Right lobe of liver (tissue), 4 donors: ENCODE measurements at regions not wholly inside any gene's neighbourhood (a gene's known extent, or its start where the extent isn't known, plus 50 kb on each side); places are given as distances from the start of the nearest gene placed in this dataset.

Experiments
- POLR2A ChIP-seq: fragments of 450-650 bp; IDR thresholded peaks from one replicate; pipeline ENCODE4 v1.6.1; 2017; ENCODE audit warnings: antibody characterized with exemption, mild to moderate bottlenecking
- TF ChIP-seq, protein P1 (sequence below), 4 donors: fragments of 200-600 bp in 3 of 4; fragments of 450-650 bp in 1 of 4; IDR thresholded peaks; one replicate each; pipeline versions ENCODE4 v1.5.1 to v1.8.0; 2016 to 2022; ENCODE audit warnings: antibody characterized with exemption in 4 of 4, mild to moderate bottlenecking in 2 of 4
- donor health status: DM: no; HTN: no; CAD: no.
- donor health status: DM: no; HTN: no; CAD: no.
- donor health status: DM: no; HTN: yes; CAD: no.

DNA sequence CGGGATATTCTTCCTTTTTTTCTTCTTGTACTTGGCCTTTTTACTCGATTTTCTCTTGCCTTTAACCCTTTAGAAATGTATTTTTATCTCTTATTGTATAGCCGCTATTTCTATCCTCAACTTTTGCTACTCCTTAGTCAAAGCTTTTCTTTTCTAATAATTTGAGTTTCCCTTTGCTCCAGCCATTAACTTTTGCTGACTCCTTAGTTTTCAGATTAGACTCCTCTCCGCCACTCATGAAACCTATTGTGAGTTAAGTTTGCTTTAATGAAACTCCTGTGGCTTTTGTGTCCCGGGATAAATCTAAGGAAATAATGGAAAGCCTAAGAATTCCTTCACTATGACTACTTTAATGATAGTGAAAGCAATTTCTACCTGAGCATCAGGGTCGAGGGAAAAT is 590.3 kb upstream of the CITED2 start:
- TF ChIP-seq POLR2A = no peak
- TF ChIP-seq, protein P1, sequence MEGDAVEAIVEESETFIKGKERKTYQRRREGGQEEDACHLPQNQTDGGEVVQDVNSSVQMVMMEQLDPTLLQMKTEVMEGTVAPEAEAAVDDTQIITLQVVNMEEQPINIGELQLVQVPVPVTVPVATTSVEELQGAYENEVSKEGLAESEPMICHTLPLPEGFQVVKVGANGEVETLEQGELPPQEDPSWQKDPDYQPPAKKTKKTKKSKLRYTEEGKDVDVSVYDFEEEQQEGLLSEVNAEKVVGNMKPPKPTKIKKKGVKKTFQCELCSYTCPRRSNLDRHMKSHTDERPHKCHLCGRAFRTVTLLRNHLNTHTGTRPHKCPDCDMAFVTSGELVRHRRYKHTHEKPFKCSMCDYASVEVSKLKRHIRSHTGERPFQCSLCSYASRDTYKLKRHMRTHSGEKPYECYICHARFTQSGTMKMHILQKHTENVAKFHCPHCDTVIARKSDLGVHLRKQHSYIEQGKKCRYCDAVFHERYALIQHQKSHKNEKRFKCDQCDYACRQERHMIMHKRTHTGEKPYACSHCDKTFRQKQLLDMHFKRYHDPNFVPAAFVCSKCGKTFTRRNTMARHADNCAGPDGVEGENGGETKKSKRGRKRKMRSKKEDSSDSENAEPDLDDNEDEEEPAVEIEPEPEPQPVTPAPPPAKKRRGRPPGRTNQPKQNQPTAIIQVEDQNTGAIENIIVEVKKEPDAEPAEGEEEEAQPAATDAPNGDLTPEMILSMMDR (IDR thresholded peaks at IDR 0.05) = no peak
